ENCODE measurements at regions not wholly inside any gene's neighbourhood (a gene's known extent, or its start where the extent isn't known, plus 50 kb on each side); places are given as distances from the start of the nearest gene placed in this dataset.
"Not testable (repeated sequence)": the region's sequence is repeated elsewhere in the genome, so short reads cannot be mapped to it uniquely, and the experiment has no call there.

- not testable (repeated sequence) for DNase-seq
Measured at GRCh38 chr3:13228169-13228568, 154.9 kb upstream of the IQSEC1 start.

GRCh38 chr3:13227315-13228165 lies 154.3 kb upstream of the IQSEC1 start:
- DNase-seq: no peak

- no peak for DNase-seq
Measured at GRCh38 chr3:13224967-13225366, 151.7 kb upstream of the IQSEC1 start.

GRCh38 chr3:13223574-13224237 lies 150.5 kb upstream of the IQSEC1 start:
- no peak for DNase-seq

- no peak for DNase-seq
Measured at GRCh38 chr3:13222891-13223573, 149.8 kb upstream of the IQSEC1 start.

GRCh38 chr3:13222131-13222530 lies 148.9 kb upstream of the IQSEC1 start:
- DNase-seq: no peak

- DNase-seq: no peak
Measured at GRCh38 chr3:13221491-13222061, 148.3 kb upstream of the IQSEC1 start.

GRCh38 chr3:13220991-13221390 lies 147.8 kb upstream of the IQSEC1 start:
- DNase-seq: no peak

- DNase-seq: no peak
Measured at GRCh38 chr3:13219902-13220296, 146.7 kb upstream of the IQSEC1 start.

GRCh38 chr3:13219077-13219901 lies 146.1 kb upstream of the IQSEC1 start:
- peak in 10 of 51 donors; percentile 6 to 30 (median 14) for DNase-seq

- DNase-seq: no peak
Measured at GRCh38 chr3:13218541-13218908, 145.3 kb upstream of the IQSEC1 start.

- peak in 2 of 51 donors; percentile 1 to 13 for DNase-seq
Measured at GRCh38 chr3:13217736-13218540, 144.7 kb upstream of the IQSEC1 start.

GRCh38 chr3:13217253-13217652 lies 144.0 kb upstream of the IQSEC1 start:
- DNase-seq: no peak

GRCh38 chr3:13215940-13216546 lies 142.8 kb upstream of the IQSEC1 start:
- DNase-seq: no peak

- DNase-seq: no peak
Measured at GRCh38 chr3:13214847-13215472, 141.7 kb upstream of the IQSEC1 start.

GRCh38 chr3:13213911-13214846 lies 140.9 kb upstream of the IQSEC1 start:
- DNase-seq: no peak

GRCh38 chr3:13213490-13213889 lies 140.3 kb upstream of the IQSEC1 start:
- DNase-seq: no peak

- DNase-seq: no peak
Measured at GRCh38 chr3:13211605-13212210, 138.5 kb upstream of the IQSEC1 start.

Measured in hypothalamus (tissue), 51 donors.